ENCODE measurements at regions not wholly inside any gene's neighbourhood (a gene's known extent, or its start where the extent isn't known, plus 50 kb on each side); places are given as distances from the start of the nearest gene placed in this dataset.

DNA sequence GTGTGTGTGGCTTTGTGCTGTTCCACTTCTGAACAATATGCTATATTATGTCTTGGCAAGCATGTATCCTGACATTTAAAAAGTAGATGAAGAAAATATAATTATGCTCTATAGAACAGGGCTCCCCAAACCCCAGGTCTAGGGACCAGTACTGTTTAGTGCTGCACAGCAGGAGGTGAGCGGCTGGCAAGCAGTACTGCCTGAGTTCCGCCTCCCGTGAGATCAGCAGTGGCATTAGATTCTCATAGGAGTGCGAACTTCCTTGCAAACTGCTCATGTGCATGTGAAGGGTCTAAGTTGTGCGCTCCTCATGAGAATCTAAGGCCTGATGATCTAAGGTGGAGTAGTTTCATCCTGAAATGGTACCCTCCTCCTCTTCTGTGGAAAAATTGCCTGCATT lies 979.1 kb upstream of the CTNND2 start:
- DNase-seq (ENCODE audit: low read depth in 2 of 2) = no peak
- Histone ChIP-seq H3K36me3 (ENCODE audit: control insufficient read depth, insufficient read depth, low read length) (no peaks in the 10 kb centered on the region), H3K9me3 (ENCODE audit: control insufficient read depth, insufficient read depth, low read depth, low read length) (no peaks in the 10 kb centered on the region), H3K4me1 (ENCODE audit: control insufficient read depth, extremely low read depth, insufficient read depth, low read length) (no peaks in the 10 kb centered on the region), H2AFZ (ENCODE audit: low read length) (no peak overlapping the region), H3K4me2 (ENCODE audit: extremely low read depth, insufficient read depth, low read length) (no peak overlapping the region), H3K27ac (ENCODE audit: insufficient read depth, low read length) (no peak overlapping the region), H3K27me3 (ENCODE audit: control insufficient read depth, insufficient read depth, low read length) (no peaks in the 10 kb centered on the region), H3K79me2 (ENCODE audit: control insufficient read depth, insufficient read depth, low read length) (no peaks in the 10 kb centered on the region), H3K9ac (ENCODE audit: insufficient read depth, low read length) (no peak overlapping the region), H3K4me3 (replicated peaks in 1 of 4; ENCODE audit: control extremely low read depth in 1 of 4, insufficient read depth in 1 of 4, low read depth in 3 of 4, low read length in 4 of 4) (no peak overlapping the region), H4K20me1 (ENCODE audit: control insufficient read depth, extremely low read depth, insufficient read depth, low read length) (no peaks in the 10 kb centered on the region)
- TF ChIP-seq, protein P1, sequence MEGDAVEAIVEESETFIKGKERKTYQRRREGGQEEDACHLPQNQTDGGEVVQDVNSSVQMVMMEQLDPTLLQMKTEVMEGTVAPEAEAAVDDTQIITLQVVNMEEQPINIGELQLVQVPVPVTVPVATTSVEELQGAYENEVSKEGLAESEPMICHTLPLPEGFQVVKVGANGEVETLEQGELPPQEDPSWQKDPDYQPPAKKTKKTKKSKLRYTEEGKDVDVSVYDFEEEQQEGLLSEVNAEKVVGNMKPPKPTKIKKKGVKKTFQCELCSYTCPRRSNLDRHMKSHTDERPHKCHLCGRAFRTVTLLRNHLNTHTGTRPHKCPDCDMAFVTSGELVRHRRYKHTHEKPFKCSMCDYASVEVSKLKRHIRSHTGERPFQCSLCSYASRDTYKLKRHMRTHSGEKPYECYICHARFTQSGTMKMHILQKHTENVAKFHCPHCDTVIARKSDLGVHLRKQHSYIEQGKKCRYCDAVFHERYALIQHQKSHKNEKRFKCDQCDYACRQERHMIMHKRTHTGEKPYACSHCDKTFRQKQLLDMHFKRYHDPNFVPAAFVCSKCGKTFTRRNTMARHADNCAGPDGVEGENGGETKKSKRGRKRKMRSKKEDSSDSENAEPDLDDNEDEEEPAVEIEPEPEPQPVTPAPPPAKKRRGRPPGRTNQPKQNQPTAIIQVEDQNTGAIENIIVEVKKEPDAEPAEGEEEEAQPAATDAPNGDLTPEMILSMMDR (conservative IDR thresholded peaks at IDR 0.05 in 1 of 2, IDR thresholded peaks at IDR 0.05 in 1 of 2; ENCODE audit: low read depth in 1 of 2, low read length in 2 of 2) = no peak
- no peak for TF ChIP-seq EZH2 (IDR thresholded peaks at IDR 0.05; ENCODE audit: low read length, missing control alignments)

DNA sequence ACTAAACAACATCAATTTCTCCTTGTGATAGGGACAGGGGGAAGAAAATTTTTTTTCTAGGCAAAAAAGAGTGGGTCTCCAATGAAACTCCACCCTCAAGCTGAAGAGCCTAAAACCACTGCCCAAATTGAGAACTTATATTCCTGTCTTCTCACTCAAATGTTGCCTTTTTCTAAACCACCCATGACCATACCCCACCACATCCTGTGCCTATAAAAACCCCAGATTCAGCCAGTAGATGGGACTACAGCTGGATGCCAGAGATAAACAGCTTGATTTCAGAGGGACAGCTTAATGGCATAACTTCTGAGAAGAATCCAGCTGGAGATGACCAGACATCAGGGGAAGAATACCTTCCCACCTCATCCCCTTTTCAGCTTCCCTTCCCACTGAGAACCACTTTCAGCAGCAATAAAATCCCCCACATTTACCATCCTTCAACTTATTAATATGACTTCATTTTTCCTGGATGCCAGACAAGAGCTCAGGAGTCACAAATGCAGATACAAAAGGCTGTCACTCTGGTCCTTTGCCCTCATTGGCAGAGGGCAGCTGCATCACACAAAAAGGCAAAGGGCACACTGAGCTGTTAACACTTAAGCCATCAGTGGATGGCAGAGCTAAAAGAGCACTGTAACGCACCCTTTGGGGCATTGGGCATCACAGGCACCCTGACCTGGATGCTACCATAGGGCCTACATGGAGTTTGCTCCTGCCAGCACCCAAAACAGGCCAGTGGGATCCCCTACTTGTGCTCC lies 972.5 kb upstream of the CTNND2 start:
- no peaks in the 10 kb centered on the region for H3K36me3 ChIP-seq (ENCODE audit: control insufficient read depth, insufficient read depth, low read length)
- no peak overlapping the region for H3K9ac ChIP-seq (ENCODE audit: insufficient read depth, low read length)
- H3K4me3 ChIP-seq (replicated peaks in 1 of 4; ENCODE audit: control extremely low read depth in 1 of 4, insufficient read depth in 1 of 4, low read depth in 3 of 4, low read length in 4 of 4) = no peak overlapping the region
- no peaks in the 10 kb centered on the region for H4K20me1 ChIP-seq (ENCODE audit: control insufficient read depth, extremely low read depth, insufficient read depth, low read length)
- DNase-seq (ENCODE audit: low read depth in 2 of 2) = no peak
- H3K27me3 ChIP-seq (ENCODE audit: control insufficient read depth, insufficient read depth, low read length) = no peaks in the 10 kb centered on the region
- H3K27ac ChIP-seq (ENCODE audit: insufficient read depth, low read length) = no peak overlapping the region
- TF ChIP-seq, protein P1 (conservative IDR thresholded peaks at IDR 0.05 in 1 of 2, IDR thresholded peaks at IDR 0.05 in 1 of 2; ENCODE audit: low read depth in 1 of 2, low read length in 2 of 2) = no peak
- TF ChIP-seq EZH2 (IDR thresholded peaks at IDR 0.05; ENCODE audit: low read length, missing control alignments) = no peak
- H3K4me2 ChIP-seq (ENCODE audit: extremely low read depth, insufficient read depth, low read length) = no peak overlapping the region
- H3K4me1 ChIP-seq (ENCODE audit: control insufficient read depth, extremely low read depth, insufficient read depth, low read length) = no peaks in the 10 kb centered on the region
- no peaks in the 10 kb centered on the region for H3K9me3 ChIP-seq (ENCODE audit: control insufficient read depth, insufficient read depth, low read depth, low read length)
- no peaks in the 10 kb centered on the region for H3K79me2 ChIP-seq (ENCODE audit: control insufficient read depth, insufficient read depth, low read length)
- H2AFZ ChIP-seq (ENCODE audit: low read length) = no peak overlapping the region

DNA sequence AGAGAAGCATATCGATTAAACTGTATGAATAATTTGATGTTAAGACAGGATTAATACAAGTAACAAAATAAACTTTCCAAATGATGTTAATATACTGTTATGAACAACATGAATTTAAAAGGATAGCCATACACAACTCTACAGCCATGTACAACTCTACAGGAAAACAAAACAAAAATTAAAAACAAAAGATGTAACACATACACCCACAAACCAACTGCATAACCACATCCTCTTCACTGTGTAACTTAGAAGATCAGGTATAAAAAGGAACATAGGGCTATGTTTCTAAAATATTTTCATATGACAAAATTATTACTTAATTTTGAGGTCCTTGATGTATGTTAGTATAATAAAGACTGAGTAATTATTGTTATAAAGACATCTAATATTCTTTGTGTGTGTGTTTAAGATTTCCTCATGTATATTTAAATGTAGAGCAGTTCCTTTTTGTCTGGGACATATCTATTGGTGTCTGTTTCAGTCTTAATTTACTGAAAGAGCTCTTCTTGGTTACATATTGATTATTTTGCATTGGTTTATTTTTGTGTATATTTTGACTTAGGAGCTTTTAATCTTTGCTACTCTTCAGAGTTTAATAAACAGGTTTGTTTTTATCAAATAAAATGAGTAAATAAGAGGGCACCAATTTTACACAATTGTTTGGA lies 966.8 kb upstream of the CTNND2 start:
- TF ChIP-seq, protein P1 (conservative IDR thresholded peaks at IDR 0.05 in 1 of 2, IDR thresholded peaks at IDR 0.05 in 1 of 2; ENCODE audit: low read depth in 1 of 2, low read length in 2 of 2) = no peak
- no peak for TF ChIP-seq EZH2 (IDR thresholded peaks at IDR 0.05; ENCODE audit: low read length, missing control alignments)
- no peaks in the 10 kb centered on the region for H3K79me2 ChIP-seq (ENCODE audit: control insufficient read depth, insufficient read depth, low read length)
- H3K4me1 ChIP-seq (ENCODE audit: control insufficient read depth, extremely low read depth, insufficient read depth, low read length) = no peaks in the 10 kb centered on the region
- H4K20me1 ChIP-seq (ENCODE audit: control insufficient read depth, extremely low read depth, insufficient read depth, low read length) = no peaks in the 10 kb centered on the region
- no peak overlapping the region for H2AFZ ChIP-seq (ENCODE audit: low read length)
- H3K27ac ChIP-seq (ENCODE audit: insufficient read depth, low read length) = no peak overlapping the region
- no peaks in the 10 kb centered on the region for H3K36me3 ChIP-seq (ENCODE audit: control insufficient read depth, insufficient read depth, low read length)
- no peaks in the 10 kb centered on the region for H3K27me3 ChIP-seq (ENCODE audit: control insufficient read depth, insufficient read depth, low read length)
- no peaks in the 10 kb centered on the region for H3K9me3 ChIP-seq (ENCODE audit: control insufficient read depth, insufficient read depth, low read depth, low read length)
- H3K4me3 ChIP-seq (replicated peaks in 1 of 4; ENCODE audit: control extremely low read depth in 1 of 4, insufficient read depth in 1 of 4, low read depth in 3 of 4, low read length in 4 of 4) = no peak overlapping the region
- no peak overlapping the region for H3K9ac ChIP-seq (ENCODE audit: insufficient read depth, low read length)
- no peak overlapping the region for H3K4me2 ChIP-seq (ENCODE audit: extremely low read depth, insufficient read depth, low read length)
- DNase-seq (ENCODE audit: low read depth in 2 of 2) = no peak

Data from fibroblast of lung (primary cell).